ENCODE measurements at regions not wholly inside any gene's neighbourhood (a gene's known extent, or its start where the extent isn't known, plus 50 kb on each side); places are given as distances from the start of the nearest gene placed in this dataset.

- no peak overlapping the region for H3K27ac ChIP-seq
- no peaks in the 10 kb centered on the region for H3K36me3 ChIP-seq
- WGBS, 2 donors (ENCODE audit: low coverage in 1 of 2), result 64 to 67% methylated on average over 1 to 2 of the region's 19 CpGs
- H3K9me3 ChIP-seq, result no peaks in the 10 kb centered on the region
- no peak overlapping the region for H3K4me3 ChIP-seq
- H3K27me3 ChIP-seq, result no peaks in the 10 kb centered on the region
- H3K4me1 ChIP-seq, result no peaks in the 10 kb centered on the region
- no peak for ATAC-seq
- TF ChIP-seq EP300 (IDR thresholded peaks at IDR 0.05) (no peak), POLR2A (IDR thresholded peaks at IDR 0.05) (no peak), POLR2AphosphoS5 (IDR thresholded peaks at IDR 0.05) (no peak)
- TF ChIP-seq, protein P1, sequence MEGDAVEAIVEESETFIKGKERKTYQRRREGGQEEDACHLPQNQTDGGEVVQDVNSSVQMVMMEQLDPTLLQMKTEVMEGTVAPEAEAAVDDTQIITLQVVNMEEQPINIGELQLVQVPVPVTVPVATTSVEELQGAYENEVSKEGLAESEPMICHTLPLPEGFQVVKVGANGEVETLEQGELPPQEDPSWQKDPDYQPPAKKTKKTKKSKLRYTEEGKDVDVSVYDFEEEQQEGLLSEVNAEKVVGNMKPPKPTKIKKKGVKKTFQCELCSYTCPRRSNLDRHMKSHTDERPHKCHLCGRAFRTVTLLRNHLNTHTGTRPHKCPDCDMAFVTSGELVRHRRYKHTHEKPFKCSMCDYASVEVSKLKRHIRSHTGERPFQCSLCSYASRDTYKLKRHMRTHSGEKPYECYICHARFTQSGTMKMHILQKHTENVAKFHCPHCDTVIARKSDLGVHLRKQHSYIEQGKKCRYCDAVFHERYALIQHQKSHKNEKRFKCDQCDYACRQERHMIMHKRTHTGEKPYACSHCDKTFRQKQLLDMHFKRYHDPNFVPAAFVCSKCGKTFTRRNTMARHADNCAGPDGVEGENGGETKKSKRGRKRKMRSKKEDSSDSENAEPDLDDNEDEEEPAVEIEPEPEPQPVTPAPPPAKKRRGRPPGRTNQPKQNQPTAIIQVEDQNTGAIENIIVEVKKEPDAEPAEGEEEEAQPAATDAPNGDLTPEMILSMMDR (IDR thresholded peaks at IDR 0.05), result no peak
These were observed 218.1 kb downstream of the ERMARD start for GRCh38 chr6:169969372-169970099.

DNA sequence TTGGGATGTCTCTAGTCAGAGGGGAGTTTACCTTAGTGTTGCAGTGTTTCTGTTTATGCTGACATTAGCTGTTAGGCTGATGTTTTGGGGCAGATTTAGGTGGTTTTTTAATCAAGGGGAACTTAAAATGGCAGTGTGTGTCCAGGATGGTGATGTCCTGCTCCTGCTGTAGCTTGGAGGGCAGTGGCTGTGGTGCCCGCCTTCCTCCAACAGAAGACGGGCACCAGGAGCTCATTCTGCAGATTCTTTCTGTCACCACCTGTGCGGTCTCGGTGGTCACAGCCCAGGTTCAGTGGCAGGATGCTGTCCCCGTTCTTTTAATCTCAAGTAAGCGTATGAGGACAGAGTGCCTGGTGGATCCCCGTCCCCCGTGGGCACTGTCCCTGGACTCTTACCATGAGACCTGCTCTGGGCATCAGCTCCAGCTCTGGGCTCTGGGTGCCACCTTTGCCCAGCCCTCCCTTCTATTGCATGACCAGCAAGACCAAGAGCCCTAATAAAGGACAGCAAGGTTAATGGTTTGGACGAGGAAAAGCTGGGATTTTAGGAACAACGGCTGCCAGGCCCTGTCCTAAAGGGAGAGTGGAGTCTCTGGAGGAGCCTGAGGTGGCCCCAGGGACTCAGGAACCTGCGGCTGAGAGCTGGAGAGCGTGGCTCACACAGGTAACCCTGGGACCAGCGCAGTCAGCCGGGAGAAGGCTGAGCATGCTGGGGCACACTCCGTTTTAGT, 217.3 kb downstream of the ERMARD start:
- ATAC-seq, result no peak
- TF ChIP-seq, protein P1 (IDR thresholded peaks at IDR 0.05), result no peak
- no peak for TF ChIP-seq EP300 (IDR thresholded peaks at IDR 0.05)
- H3K4me1 ChIP-seq, result no peaks in the 10 kb centered on the region
- no peaks in the 10 kb centered on the region for H3K9me3 ChIP-seq
- no peaks in the 10 kb centered on the region for H3K36me3 ChIP-seq
- H3K27ac ChIP-seq, result no peak overlapping the region
- WGBS, 2 donors (ENCODE audit: low coverage in 1 of 2), result 77 to 83% methylated on average over 6 to 7 of the region's 15 CpGs
- H3K27me3 ChIP-seq, result no peaks in the 10 kb centered on the region
- no peak overlapping the region for H3K4me3 ChIP-seq

- Histone ChIP-seq H3K4me1 (peaks cover 0 to 1% (median 0%) of the 10 kb centered on the region in 3 donors), H3K4me3 (no peak overlapping the region), H3K9me3 (no peaks in the 10 kb centered on the region), H3K27ac (no peak overlapping the region), H3K27me3 (no peaks in the 10 kb centered on the region), H3K36me3 (no peaks in the 10 kb centered on the region)
- WGBS, 2 donors (ENCODE audit: low coverage in 1 of 2), result 68% methylated on average over 8 of the region's 8 CpGs
- TF ChIP-seq, protein P1 (IDR thresholded peaks at IDR 0.05), result no peak
- TF ChIP-seq POLR2A (IDR thresholded peaks at IDR 0.05) (no peak), EP300 (IDR thresholded peaks at IDR 0.05) (no peak), POLR2AphosphoS5 (IDR thresholded peaks at IDR 0.05) (no peak)
- no peak for ATAC-seq
These were observed 216.3 kb downstream of the ERMARD start for GRCh38 chr6:169967687-169968086.

- Histone ChIP-seq H3K36me3 (no peaks in the 10 kb centered on the region), H3K27me3 (peaks cover 8% of the 10 kb centered on the region), H3K27ac (no peak overlapping the region), H3K9me3 (no peaks in the 10 kb centered on the region), H3K4me1 (peaks cover 0 to 13% (median 0%) of the 10 kb centered on the region in 3 donors), H3K4me3 (no peak overlapping the region)
- 75 to 76% methylated on average over 5 to 11 of the region's 20 CpGs for WGBS, 2 donors (ENCODE audit: low coverage in 1 of 2)
- no peak for ATAC-seq
- TF ChIP-seq POLR2A (IDR thresholded peaks at IDR 0.05), result no peak
- TF ChIP-seq, protein P1 (IDR thresholded peaks at IDR 0.05), result no peak
These were observed 215.1 kb downstream of the ERMARD start for GRCh38 chr6:169966312-169967181.

Data from gastroesophageal sphincter (tissue), 4 donors.